Testis (tissue), 2 donors: ENCODE measurements at regions not wholly inside any gene's neighbourhood (a gene's known extent, or its start where the extent isn't known, plus 50 kb on each side); places are given as distances from the start of the nearest gene placed in this dataset.

Experiments
- DNase-seq: peaks from one replicate; pipeline ENCODE4 v3.0.0-alpha.2; 2019
- H3K27ac ChIP-seq, 2 donors: fragments of 200-600 bp; sonication (generic); one replicate each; pipeline ENCODE4 v1.5.1; 2019
- H3K27me3 ChIP-seq: fragments of 200-600 bp; sonication (generic); one replicate; pipeline ENCODE4 v1.5.1; 2019
- H3K36me3 ChIP-seq: fragments of 200-600 bp; sonication (generic); one replicate; pipeline ENCODE4 v1.5.1; 2017; ENCODE audit warnings: low read depth; ENCODE audit errors: missing control alignments
- H3K4me1 ChIP-seq: fragments of 200-600 bp; sonication (generic); one replicate; pipeline ENCODE4 v1.5.1; 2019
- H3K4me3 ChIP-seq, 2 donors: fragments of 200-600 bp; sonication (generic); one replicate each; pipeline ENCODE4 v1.5.1; 2017 to 2019
- H3K9me3 ChIP-seq: fragments of 200-600 bp; sonication (generic); one replicate; pipeline ENCODE4 v1.5.1; 2017
- CTCF ChIP-seq, 3 experiments: fragments of 450-650 bp in 2 of 3; fragments of 200-600 bp in 1 of 3; sonication (generic) in 1 of 3; IDR thresholded peaks; one replicate each; pipeline ENCODE4 v1.5.1; 2016 to 2019; ENCODE audit warnings: antibody characterized with exemption in 3 of 3, mild to moderate bottlenecking in 2 of 3, moderate library complexity in 1 of 3
- POLR2A ChIP-seq: fragments of 450-650 bp; IDR thresholded peaks from one replicate; pipeline ENCODE4 v1.6.1; 2017; ENCODE audit warnings: antibody characterized with exemption, mild to moderate bottlenecking, moderate library complexity
- WGBS, 2 donors: methylation state at CpG; one replicate each; pipeline ENCODE4 v1.1.5; 2018; 5-methylcytosine and 5-hydroxymethylcytosine counted together
- intact Hi-C: fragments of 100-400 bp; cut with DNase I; formaldehyde crosslinking; loops from one replicate; pipeline ENCODE4 v1.15.1; 2023; ENCODE audit warnings: low total_unique reads

GRCh38 chr10:130339091-130339490, 202.9 kb downstream of the GLRX3 start:
- WGBS, 2 donors, result 82 to 90% methylated on average over 9 to 11 of the region's 11 CpGs
- Histone ChIP-seq H3K27ac (no peak overlapping the region), H3K9me3 (no peaks in the 10 kb centered on the region), H3K4me1 (no peaks in the 10 kb centered on the region), H3K36me3 (no peaks in the 10 kb centered on the region), H3K27me3 (no peaks in the 10 kb centered on the region), H3K4me3 (no peak overlapping the region)
- TF ChIP-seq CTCF (IDR thresholded peaks at IDR 0.05), result no peak
- TF ChIP-seq POLR2A, result no peak
- intact Hi-C loops, result no loop called here
- DNase-seq, result no peak

GRCh38 chr10:130339911-130340310, 203.7 kb downstream of the GLRX3 start:
- H3K4me3 ChIP-seq, result no peak overlapping the region
- WGBS, 2 donors, result 72 to 78% methylated on average over 6 to 7 of the region's 7 CpGs
- no peaks in the 10 kb centered on the region for H3K27me3 ChIP-seq
- H3K4me1 ChIP-seq, result no peaks in the 10 kb centered on the region
- TF ChIP-seq POLR2A (no peak), CTCF (IDR thresholded peaks at IDR 0.05) (no peak)
- no peak overlapping the region for H3K27ac ChIP-seq
- no peak for DNase-seq
- intact Hi-C loops, result no loop called here
- no peaks in the 10 kb centered on the region for H3K36me3 ChIP-seq
- H3K9me3 ChIP-seq, result no peaks in the 10 kb centered on the region

GRCh38 chr10:130340816-130341215, 204.6 kb downstream of the GLRX3 start:
- intact Hi-C loops, result no loop called here
- Histone ChIP-seq H3K27me3 (no peaks in the 10 kb centered on the region), H3K36me3 (no peaks in the 10 kb centered on the region), H3K27ac (no peak overlapping the region), H3K4me3 (no peak overlapping the region), H3K9me3 (no peaks in the 10 kb centered on the region), H3K4me1 (no peaks in the 10 kb centered on the region)
- TF ChIP-seq POLR2A, result no peak
- no peak for TF ChIP-seq CTCF (IDR thresholded peaks at IDR 0.05)
- no peak for DNase-seq
- WGBS, 2 donors, result 70 to 77% methylated on average over 5 of the region's 5 CpGs

GRCh38 chr10:130341356-130341755, 205.2 kb downstream of the GLRX3 start:
- H3K36me3 ChIP-seq, result no peaks in the 10 kb centered on the region
- H3K4me3 ChIP-seq, result no peak overlapping the region
- no peaks in the 10 kb centered on the region for H3K27me3 ChIP-seq
- no peak overlapping the region for H3K27ac ChIP-seq
- H3K4me1 ChIP-seq, result no peaks in the 10 kb centered on the region
- intact Hi-C loops, result no loop called here
- peak; percentile 60 for DNase-seq
- no peaks in the 10 kb centered on the region for H3K9me3 ChIP-seq
- TF ChIP-seq POLR2A (no peak), CTCF (IDR thresholded peaks at IDR 0.05) (peak in 2 of 3 experiments; percentile 6 to 32)
- WGBS, 2 donors, result 34 to 38% methylated on average over 6 of the region's 6 CpGs

- no peak for DNase-seq
- Histone ChIP-seq H3K36me3 (no peaks in the 10 kb centered on the region), H3K27me3 (no peaks in the 10 kb centered on the region), H3K4me1 (no peaks in the 10 kb centered on the region), H3K4me3 (no peak overlapping the region), H3K27ac (no peak overlapping the region), H3K9me3 (no peaks in the 10 kb centered on the region)
- intact Hi-C loops, result no loop called here
- TF ChIP-seq POLR2A (no peak), CTCF (IDR thresholded peaks at IDR 0.05) (no peak)
- 19 to 64% methylated on average over 1 of the region's 1 CpG for WGBS, 2 donors
Observed at GRCh38 chr10:130345728-130346127, 209.5 kb downstream of the GLRX3 start.
